Activated B cell treated with CpG ODN at 0.5 μM for 24 hours (primary cell): ENCODE measurements at regions not wholly inside any gene's neighbourhood (a gene's known extent, or its start where the extent isn't known, plus 50 kb on each side); places are given as distances from the start of the nearest gene placed in this dataset.

ENCODE experiments used
- ATAC-seq: fragments of 200-7000 bp; cut with Tn5 transposase; one replicate; pipeline ENCODE4 v1.10.0; 2021; ENCODE audit warnings: low read depth, mild to moderate bottlenecking, moderate library complexity
- CTCF ChIA-PET: fragments of 350-600 bp; sonication (Branson Sonifier 250); formaldehyde crosslinking; loops from one replicate; lab custom pipeline; 2021; ENCODE audit warnings: antibody characterized with exemption; lab: Charles Lee
- POLR2A ChIA-PET: fragments of 350-600 bp; sonication (Branson Sonifier 250); formaldehyde crosslinking; loops from one replicate; lab custom pipeline; 2021; ENCODE audit warnings: antibody characterized with exemption; lab: Charles Lee
- DNase-seq: peaks from one replicate; pipeline ENCODE4 v3.0.0; 2022
- H3K27ac Mint-ChIP-seq: one replicate; pipeline ENCODE4 v1.8.0; 2020; ENCODE audit warnings: mixed read lengths
- H3K27me3 Mint-ChIP-seq: one replicate; pipeline ENCODE4 v1.8.0; 2021; ENCODE audit warnings: mixed read lengths
- H3K36me3 Mint-ChIP-seq: one replicate; pipeline ENCODE4 v1.8.0; 2021; ENCODE audit warnings: low read depth, mixed read lengths
- H3K4me1 Mint-ChIP-seq: one replicate; pipeline ENCODE4 v1.8.0; 2021; ENCODE audit warnings: mixed read lengths
- H3K4me3 Mint-ChIP-seq: one replicate; pipeline ENCODE4 v1.8.0; 2020; ENCODE audit warnings: mild to moderate bottlenecking, mixed read lengths
- H3K9me3 Mint-ChIP-seq: one replicate; pipeline ENCODE4 v1.8.0; 2020; ENCODE audit warnings: mixed read lengths
- intact Hi-C: fragments of 100-400 bp; cut with micrococcal nuclease; formaldehyde crosslinking; loops from one replicate; pipeline ENCODE4 v1.15.1; 2024
- TF ChIP-seq, protein P1 (sequence below): fragments of 200-600 bp; IDR thresholded peaks from one replicate; pipeline ENCODE4 v1.8.0; 2022; ENCODE audit warnings: antibody characterized with exemption, mild to moderate bottlenecking

DNA sequence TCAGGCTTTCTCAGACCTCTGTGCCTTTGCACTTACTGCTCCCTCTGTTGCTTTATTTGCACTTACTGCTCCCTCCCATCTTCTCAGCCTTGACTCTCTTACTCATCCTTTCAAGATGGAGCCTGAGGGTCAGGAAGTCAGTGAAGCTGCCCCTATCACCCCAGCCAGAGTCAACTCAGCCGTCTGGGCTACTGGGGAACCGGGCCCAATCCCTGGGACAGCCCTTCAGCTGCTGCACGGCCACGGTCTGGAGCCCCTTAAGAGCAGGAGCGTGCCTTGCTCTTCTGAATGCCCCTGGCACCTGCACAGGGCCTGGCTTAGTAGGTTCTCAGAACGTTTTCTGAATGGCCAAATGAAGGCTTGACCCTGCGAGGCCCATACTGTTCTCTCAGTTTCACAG is 244.4 kb downstream of the FOXD2 start:
- H3K4me1 Mint-ChIP-seq = no peaks in the 10 kb centered on the region
- ChIA-PET CTCF (no interaction called here), POLR2A (no interaction called here)
- intact Hi-C loops = no loop called here
- H3K27me3 Mint-ChIP-seq = peaks cover 7% of the 10 kb centered on the region
- TF ChIP-seq, protein P1, sequence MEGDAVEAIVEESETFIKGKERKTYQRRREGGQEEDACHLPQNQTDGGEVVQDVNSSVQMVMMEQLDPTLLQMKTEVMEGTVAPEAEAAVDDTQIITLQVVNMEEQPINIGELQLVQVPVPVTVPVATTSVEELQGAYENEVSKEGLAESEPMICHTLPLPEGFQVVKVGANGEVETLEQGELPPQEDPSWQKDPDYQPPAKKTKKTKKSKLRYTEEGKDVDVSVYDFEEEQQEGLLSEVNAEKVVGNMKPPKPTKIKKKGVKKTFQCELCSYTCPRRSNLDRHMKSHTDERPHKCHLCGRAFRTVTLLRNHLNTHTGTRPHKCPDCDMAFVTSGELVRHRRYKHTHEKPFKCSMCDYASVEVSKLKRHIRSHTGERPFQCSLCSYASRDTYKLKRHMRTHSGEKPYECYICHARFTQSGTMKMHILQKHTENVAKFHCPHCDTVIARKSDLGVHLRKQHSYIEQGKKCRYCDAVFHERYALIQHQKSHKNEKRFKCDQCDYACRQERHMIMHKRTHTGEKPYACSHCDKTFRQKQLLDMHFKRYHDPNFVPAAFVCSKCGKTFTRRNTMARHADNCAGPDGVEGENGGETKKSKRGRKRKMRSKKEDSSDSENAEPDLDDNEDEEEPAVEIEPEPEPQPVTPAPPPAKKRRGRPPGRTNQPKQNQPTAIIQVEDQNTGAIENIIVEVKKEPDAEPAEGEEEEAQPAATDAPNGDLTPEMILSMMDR = no peak
- H3K27ac Mint-ChIP-seq = no peak overlapping the region
- no peaks in the 10 kb centered on the region for H3K36me3 Mint-ChIP-seq
- no peak for DNase-seq
- no peaks in the 10 kb centered on the region for H3K9me3 Mint-ChIP-seq
- no peak for ATAC-seq
- no peak overlapping the region for H3K4me3 Mint-ChIP-seq

DNA sequence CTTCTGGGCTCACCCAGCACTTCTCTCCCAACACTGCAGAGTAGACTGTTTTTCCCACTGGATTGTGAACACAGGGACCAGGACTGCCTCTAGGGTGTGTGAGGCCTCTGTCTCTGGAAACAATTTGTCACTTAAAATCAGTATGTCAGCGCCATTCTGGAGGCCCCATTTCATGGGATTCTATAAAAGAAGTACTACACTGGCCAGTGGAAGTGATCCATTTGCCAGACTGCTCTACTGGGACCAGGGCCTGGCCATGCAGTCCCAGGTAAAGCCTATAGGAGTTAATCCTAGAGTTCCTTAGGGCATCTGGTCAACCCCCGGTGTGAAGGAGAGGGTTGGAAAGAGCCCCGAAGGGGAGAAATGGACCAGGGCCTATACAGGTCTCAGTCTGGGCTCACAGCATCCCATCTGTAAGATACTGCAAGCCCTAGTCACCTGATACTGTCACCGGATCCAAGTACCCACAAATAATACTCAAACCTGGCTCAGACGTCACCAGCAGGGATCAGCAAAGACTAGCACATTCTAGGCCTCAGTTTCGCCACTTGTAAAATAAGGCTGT is 245.0 kb downstream of the FOXD2 start:
- ATAC-seq = no peak
- CTCF ChIA-PET = no interaction called here
- no peaks in the 10 kb centered on the region for H3K9me3 Mint-ChIP-seq

DNA sequence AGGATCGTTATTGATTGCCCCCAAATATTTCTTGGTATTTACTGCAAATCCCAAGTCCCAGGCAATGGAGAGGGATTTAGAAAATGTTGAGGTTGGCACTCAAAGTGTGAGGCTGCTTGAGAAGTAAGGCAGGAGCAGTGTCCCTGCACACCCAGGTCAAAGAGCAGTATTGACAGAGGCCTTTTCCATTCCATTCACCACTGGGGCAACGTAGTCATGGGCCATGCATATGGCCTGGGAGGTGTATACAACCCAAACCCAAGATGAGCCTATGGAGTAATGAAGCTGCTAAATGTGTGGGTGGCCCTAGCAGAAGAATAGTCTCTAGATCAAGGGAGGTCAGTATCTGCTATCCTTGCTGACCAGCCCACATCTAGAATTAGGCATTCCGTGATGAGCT is 245.6 kb downstream of the FOXD2 start:
- ChIA-PET POLR2A (no interaction called here), CTCF (no interaction called here)
- no peak overlapping the region for H3K27ac Mint-ChIP-seq
- no peaks in the 10 kb centered on the region for H3K9me3 Mint-ChIP-seq
- H3K4me1 Mint-ChIP-seq = no peaks in the 10 kb centered on the region
- intact Hi-C loops = no loop called here
- DNase-seq = no peak
- no peak for ATAC-seq
- H3K4me3 Mint-ChIP-seq = no peak overlapping the region
- peaks cover 7% of the 10 kb centered on the region for H3K27me3 Mint-ChIP-seq
- TF ChIP-seq, protein P1 = no peak
- H3K36me3 Mint-ChIP-seq = no peaks in the 10 kb centered on the region

More for the DNA sequence above, 245.0 kb downstream of the FOXD2 start:
- no peaks in the 10 kb centered on the region for H3K36me3 Mint-ChIP-seq
- H3K27ac Mint-ChIP-seq = no peak overlapping the region
- intact Hi-C loops = no loop called here
- peaks cover 7% of the 10 kb centered on the region for H3K27me3 Mint-ChIP-seq
- POLR2A ChIA-PET = no interaction called here
- no peak for DNase-seq
- H3K4me3 Mint-ChIP-seq = no peak overlapping the region
- TF ChIP-seq, protein P1 = no peak
- no peaks in the 10 kb centered on the region for H3K4me1 Mint-ChIP-seq

DNA sequence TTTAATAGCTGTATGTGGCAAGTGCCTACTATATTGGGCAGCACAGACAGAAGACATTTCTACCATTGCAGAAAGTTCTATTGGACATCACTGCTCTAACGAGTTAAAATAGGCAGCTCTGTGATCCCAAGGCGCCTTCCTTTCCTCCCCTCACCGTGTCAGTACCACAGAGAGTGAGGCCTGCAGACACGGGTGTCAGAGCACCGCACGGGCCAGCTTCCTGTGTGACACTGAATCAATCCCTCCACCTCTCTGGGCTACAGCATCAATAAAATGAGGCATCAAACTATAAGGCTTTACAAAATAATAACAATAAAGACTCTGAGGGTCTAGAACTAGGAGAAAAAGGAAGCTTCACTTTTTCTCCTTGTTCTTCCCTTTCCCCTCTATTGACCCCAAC is 246.7 kb downstream of the FOXD2 start:
- H3K9me3 Mint-ChIP-seq = no peaks in the 10 kb centered on the region
- no peaks in the 10 kb centered on the region for H3K4me1 Mint-ChIP-seq
- TF ChIP-seq, protein P1 = no peak
- no peak overlapping the region for H3K27ac Mint-ChIP-seq
- DNase-seq (no peak), ATAC-seq (no peak)
- H3K36me3 Mint-ChIP-seq = no peaks in the 10 kb centered on the region
- intact Hi-C loops = no loop called here
- CTCF ChIA-PET = no interaction called here
- POLR2A ChIA-PET = no interaction called here
- peaks cover 7% of the 10 kb centered on the region for H3K27me3 Mint-ChIP-seq
- no peak overlapping the region for H3K4me3 Mint-ChIP-seq

DNA sequence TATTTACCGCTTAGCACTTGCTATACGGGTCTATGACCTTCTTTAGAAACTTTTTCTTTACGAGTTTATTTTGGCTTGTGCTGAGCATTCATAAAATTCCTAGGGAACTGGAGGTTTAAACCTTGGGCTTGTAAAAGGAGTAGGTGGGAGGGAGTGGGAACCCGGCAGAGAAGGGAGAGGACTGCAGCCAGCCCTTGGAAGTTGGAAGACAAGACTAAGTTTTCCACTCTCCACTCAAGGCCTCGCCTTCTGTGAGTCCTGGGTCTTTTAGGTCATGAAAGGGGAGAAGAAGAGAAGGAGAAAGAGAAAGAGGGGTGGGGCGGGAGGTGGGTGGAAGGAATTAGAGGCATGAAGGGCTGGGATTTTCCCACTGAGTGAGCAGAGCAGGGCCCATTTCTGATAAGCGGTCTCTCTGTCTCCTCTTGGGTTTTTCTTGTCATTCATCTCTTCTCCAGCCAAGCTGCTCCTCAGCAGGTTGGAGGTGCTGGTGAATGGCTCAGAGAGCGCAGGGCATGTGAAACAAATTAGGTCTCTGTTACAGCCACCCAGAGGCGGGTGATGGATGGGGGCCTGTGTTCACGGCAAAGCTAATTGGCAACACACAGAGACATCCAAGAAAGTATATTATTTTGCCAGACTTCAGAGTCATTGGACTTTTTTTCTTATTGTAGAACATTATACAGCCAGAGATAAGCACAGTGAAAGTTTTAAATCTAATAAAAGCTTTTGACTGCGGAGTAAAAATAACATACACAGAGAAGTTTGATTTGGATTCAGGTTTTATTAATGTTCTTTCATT is 247.3 kb downstream of the FOXD2 start:
- ChIA-PET CTCF (no interaction called here), POLR2A (no interaction called here)
- H3K27me3 Mint-ChIP-seq = peaks cover 10% of the 10 kb centered on the region
- H3K9me3 Mint-ChIP-seq = no peaks in the 10 kb centered on the region
- intact Hi-C loops = no loop called here
- no peak overlapping the region for H3K4me3 Mint-ChIP-seq
- H3K36me3 Mint-ChIP-seq = no peaks in the 10 kb centered on the region
- no peak overlapping the region for H3K27ac Mint-ChIP-seq
- ATAC-seq (no peak), DNase-seq (no peak)
- H3K4me1 Mint-ChIP-seq = no peaks in the 10 kb centered on the region
- TF ChIP-seq, protein P1 = no peak
